Loucy (cell line): ENCODE measurements at regions not wholly inside any gene's neighbourhood (a gene's known extent, or its start where the extent isn't known, plus 50 kb on each side); places are given as distances from the start of the nearest gene placed in this dataset.

Experiments used
- EZH2phosphoT487 ChIP-seq: fragments of 200-600 bp; IDR thresholded peaks from 2 replicates; pipeline ENCODE4 v1.6.1; 2018; ENCODE audit warnings: antibody characterized with exemption, mild to moderate bottlenecking, moderate library complexity, borderline replicate concordance
- TF ChIP-seq, protein P1 (sequence below): fragments of 200-600 bp; sonication (generic); conservative IDR thresholded peaks from 2 replicates; pipeline ENCODE4 v1.5.1; 2014; ENCODE audit warnings: mild to moderate bottlenecking, antibody characterized with exemption, low read length

DNA sequence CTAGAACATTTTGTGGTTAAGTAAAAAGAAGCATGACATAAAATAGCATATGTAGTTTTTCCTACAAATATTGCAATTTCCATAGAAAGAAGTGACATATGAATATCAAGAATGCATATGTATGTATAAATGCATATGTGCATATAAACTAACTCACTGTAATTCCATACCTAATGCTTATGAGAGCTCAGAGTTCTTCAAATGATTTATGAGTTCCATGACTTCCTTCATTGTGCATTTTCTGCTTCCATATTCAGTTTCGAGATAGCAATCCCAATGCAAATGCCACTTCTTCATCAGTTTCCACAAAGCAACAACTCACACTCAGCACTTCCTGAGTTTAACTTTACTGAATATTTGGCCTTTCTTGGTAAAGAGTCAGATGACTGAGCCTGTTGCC, 1744.3 kb upstream of the MIR17HG start:
- TF ChIP-seq, protein P1, sequence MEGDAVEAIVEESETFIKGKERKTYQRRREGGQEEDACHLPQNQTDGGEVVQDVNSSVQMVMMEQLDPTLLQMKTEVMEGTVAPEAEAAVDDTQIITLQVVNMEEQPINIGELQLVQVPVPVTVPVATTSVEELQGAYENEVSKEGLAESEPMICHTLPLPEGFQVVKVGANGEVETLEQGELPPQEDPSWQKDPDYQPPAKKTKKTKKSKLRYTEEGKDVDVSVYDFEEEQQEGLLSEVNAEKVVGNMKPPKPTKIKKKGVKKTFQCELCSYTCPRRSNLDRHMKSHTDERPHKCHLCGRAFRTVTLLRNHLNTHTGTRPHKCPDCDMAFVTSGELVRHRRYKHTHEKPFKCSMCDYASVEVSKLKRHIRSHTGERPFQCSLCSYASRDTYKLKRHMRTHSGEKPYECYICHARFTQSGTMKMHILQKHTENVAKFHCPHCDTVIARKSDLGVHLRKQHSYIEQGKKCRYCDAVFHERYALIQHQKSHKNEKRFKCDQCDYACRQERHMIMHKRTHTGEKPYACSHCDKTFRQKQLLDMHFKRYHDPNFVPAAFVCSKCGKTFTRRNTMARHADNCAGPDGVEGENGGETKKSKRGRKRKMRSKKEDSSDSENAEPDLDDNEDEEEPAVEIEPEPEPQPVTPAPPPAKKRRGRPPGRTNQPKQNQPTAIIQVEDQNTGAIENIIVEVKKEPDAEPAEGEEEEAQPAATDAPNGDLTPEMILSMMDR: no peak
- TF ChIP-seq EZH2phosphoT487: no peak
